ENCODE measurements at regions not wholly inside any gene's neighbourhood (a gene's known extent, or its start where the extent isn't known, plus 50 kb on each side); places are given as distances from the start of the nearest gene placed in this dataset.

DNA sequence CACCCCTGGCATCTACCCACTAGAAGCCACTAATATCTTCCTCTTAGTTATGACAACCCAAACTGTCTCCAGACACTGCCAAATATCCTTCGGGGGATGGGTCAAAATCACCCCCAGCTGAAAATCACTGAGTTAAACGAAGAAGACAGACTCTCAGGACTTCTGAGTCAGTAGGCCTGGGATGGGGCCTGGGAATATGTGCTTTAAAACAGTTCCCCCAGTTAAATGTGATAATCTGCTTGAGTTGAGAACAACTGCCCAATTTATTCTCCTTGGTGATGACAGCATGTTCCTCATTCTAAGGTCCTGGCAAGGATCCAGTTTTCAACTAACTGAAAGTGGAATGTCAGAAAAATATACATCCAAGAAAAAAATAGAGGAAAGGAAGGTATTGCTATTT lies 52.4 kb downstream of the CBLL2 start:
- H3K27me3 Mint-ChIP-seq, result peaks cover 7% of the 10 kb centered on the region

GRCh38 chrX:22329783-22330182 lies 57.1 kb downstream of the CBLL2 start:
- DNase-seq (ENCODE audit: low spot score in 2 of 2), result no peak
- no peak for ATAC-seq (ENCODE audit: low read depth)
- Mint-ChIP-seq H3K4me3 (no peak overlapping the region), H3K27ac (no peak overlapping the region), H3K4me1 (no peaks in the 10 kb centered on the region), H3K36me3 (no peaks in the 10 kb centered on the region), H3K9me3 (no peaks in the 10 kb centered on the region), H3K27me3 (peaks cover under 1% of the 10 kb centered on the region)

More for the DNA sequence above, 52.4 kb downstream of the CBLL2 start:
- no peaks in the 10 kb centered on the region for H3K9me3 Mint-ChIP-seq
- H3K4me1 Mint-ChIP-seq, result no peaks in the 10 kb centered on the region
- H3K36me3 Mint-ChIP-seq, result peaks cover 3% of the 10 kb centered on the region
- no peak for ATAC-seq (ENCODE audit: low read depth)
- no peak overlapping the region for H3K4me3 Mint-ChIP-seq
- DNase-seq (ENCODE audit: low spot score in 2 of 2), result no peak
- no peak overlapping the region for H3K27ac Mint-ChIP-seq

- Mint-ChIP-seq H3K4me1 (no peaks in the 10 kb centered on the region), H3K9me3 (peaks cover 2% of the 10 kb centered on the region), H3K36me3 (no peaks in the 10 kb centered on the region), H3K4me3 (no peak overlapping the region), H3K27me3 (peaks cover 4% of the 10 kb centered on the region), H3K27ac (no peak overlapping the region)
- ATAC-seq (ENCODE audit: low read depth) (no peak), DNase-seq (ENCODE audit: low spot score in 2 of 2) (no peak)
Observed at GRCh38 chrX:22338740-22339139, 66.0 kb downstream of the CBLL2 start.

DNA sequence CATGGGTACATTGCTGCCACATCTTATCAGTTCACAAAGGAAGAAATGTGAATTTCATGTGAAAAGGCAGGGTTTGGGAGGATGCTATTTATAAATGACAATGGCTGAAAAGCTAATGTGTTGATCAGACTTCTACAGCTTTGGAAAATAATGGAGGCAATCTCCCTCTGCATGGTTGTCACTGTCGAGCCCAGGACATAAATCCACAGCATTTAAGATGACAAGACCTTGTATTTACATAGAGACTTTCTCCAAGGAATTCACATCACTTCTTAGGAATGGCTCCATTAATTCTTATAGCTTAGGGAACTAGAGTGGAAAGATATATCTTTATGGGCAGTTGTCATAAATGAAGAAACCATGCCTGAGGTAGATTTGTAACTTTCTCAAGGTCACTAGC lies 66.7 kb downstream of the CBLL2 start:
- no peak overlapping the region for H3K27ac Mint-ChIP-seq
- peaks cover 4% of the 10 kb centered on the region for H3K27me3 Mint-ChIP-seq
- H3K4me3 Mint-ChIP-seq, result no peak overlapping the region
- no peaks in the 10 kb centered on the region for H3K36me3 Mint-ChIP-seq
- ATAC-seq (ENCODE audit: low read depth) (no peak), DNase-seq (ENCODE audit: low spot score in 2 of 2) (no peak)
- H3K9me3 Mint-ChIP-seq, result peaks cover 2% of the 10 kb centered on the region
- no peaks in the 10 kb centered on the region for H3K4me1 Mint-ChIP-seq

DNA sequence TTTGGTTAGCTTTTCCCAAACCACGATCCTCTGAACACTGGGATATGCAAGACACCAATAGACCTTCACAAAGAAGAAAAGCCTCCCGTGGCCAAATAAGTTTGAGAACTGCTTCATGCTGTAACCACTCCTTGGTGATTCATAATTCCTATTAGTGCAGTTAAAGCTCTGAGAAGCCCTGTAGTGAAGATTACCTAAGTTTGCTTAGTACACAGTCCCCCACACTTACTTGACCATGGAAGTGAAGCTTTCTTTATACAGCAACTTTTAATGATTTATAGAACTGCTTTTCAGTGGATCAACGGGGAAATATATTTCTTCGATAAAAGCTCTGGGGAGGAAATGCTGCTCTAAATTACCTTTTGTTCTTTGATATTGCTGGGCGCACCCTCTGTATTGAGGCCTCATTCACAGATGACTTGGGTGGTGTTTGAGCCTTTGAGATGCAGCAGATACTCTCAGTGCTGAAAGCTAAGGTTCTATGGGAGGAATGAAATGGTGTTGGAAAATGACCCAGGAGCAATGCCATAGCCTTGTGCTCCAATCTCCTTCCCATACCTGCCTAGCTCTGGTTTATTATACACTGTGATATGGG lies 67.4 kb downstream of the CBLL2 start:
- Mint-ChIP-seq H3K27me3 (peaks cover 2% of the 10 kb centered on the region), H3K27ac (no peak overlapping the region)

GRCh38 chrX:22343192-22343591 lies 70.5 kb downstream of the CBLL2 start:
- ATAC-seq (ENCODE audit: low read depth) (no peak), DNase-seq (ENCODE audit: low spot score in 2 of 2) (no peak)
- H3K27me3 Mint-ChIP-seq, result peaks cover 2% of the 10 kb centered on the region
- H3K4me1 Mint-ChIP-seq, result no peaks in the 10 kb centered on the region
- no peaks in the 10 kb centered on the region for H3K9me3 Mint-ChIP-seq
- H3K27ac Mint-ChIP-seq, result no peak overlapping the region
- no peak overlapping the region for H3K4me3 Mint-ChIP-seq
- H3K36me3 Mint-ChIP-seq, result no peaks in the 10 kb centered on the region

More for the DNA sequence above, 67.4 kb downstream of the CBLL2 start:
- DNase-seq (ENCODE audit: low spot score in 2 of 2), result no peak
- Mint-ChIP-seq H3K9me3 (peaks cover 2% of the 10 kb centered on the region), H3K4me3 (no peak overlapping the region), H3K36me3 (no peaks in the 10 kb centered on the region), H3K4me1 (no peaks in the 10 kb centered on the region)
- no peak for ATAC-seq (ENCODE audit: low read depth)

DNA sequence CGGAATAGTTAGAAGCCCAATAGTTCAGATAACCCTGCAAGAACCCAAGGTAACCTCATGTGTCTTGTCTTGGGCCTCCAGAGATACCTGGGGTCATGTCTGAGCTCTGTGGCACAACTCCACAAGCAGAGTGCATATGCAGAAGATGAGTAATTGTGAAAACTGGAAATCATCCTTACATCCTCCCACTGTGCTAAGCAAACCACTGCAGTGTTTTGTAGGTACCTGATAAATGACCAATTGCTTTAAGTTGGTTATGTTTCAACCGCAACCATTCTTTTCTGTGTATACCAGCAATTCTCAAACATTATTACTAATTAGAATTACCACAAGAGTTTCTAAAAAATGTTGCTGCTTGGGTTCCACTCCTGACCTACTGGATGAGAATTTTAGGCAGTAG lies 73.2 kb downstream of the CBLL2 start:
- H3K4me1 Mint-ChIP-seq, result no peaks in the 10 kb centered on the region
- DNase-seq (ENCODE audit: low spot score in 2 of 2) (no peak), ATAC-seq (ENCODE audit: low read depth) (no peak)
- no peaks in the 10 kb centered on the region for H3K27me3 Mint-ChIP-seq
- no peaks in the 10 kb centered on the region for H3K36me3 Mint-ChIP-seq
- H3K9me3 Mint-ChIP-seq, result no peaks in the 10 kb centered on the region
- no peak overlapping the region for H3K4me3 Mint-ChIP-seq
- no peak overlapping the region for H3K27ac Mint-ChIP-seq

GRCh38 chrX:22347491-22347890 lies 74.8 kb downstream of the CBLL2 start:
- ATAC-seq (ENCODE audit: low read depth) (no peak), DNase-seq (ENCODE audit: low spot score in 2 of 2) (no peak)
- no peak overlapping the region for H3K27ac Mint-ChIP-seq
- H3K36me3 Mint-ChIP-seq, result no peaks in the 10 kb centered on the region
- no peaks in the 10 kb centered on the region for H3K9me3 Mint-ChIP-seq
- no peaks in the 10 kb centered on the region for H3K4me1 Mint-ChIP-seq
- no peak overlapping the region for H3K4me3 Mint-ChIP-seq
- no peaks in the 10 kb centered on the region for H3K27me3 Mint-ChIP-seq

GRCh38 chrX:22349116-22349515 lies 76.4 kb downstream of the CBLL2 start:
- H3K27ac Mint-ChIP-seq, result no peak overlapping the region
- no peak for DNase-seq (ENCODE audit: low spot score in 2 of 2)
- H3K9me3 Mint-ChIP-seq, result no peaks in the 10 kb centered on the region
- H3K4me3 Mint-ChIP-seq, result no peak overlapping the region
- no peaks in the 10 kb centered on the region for H3K36me3 Mint-ChIP-seq
- no peaks in the 10 kb centered on the region for H3K4me1 Mint-ChIP-seq
- ATAC-seq (ENCODE audit: low read depth), result no peak
- H3K27me3 Mint-ChIP-seq, result no peaks in the 10 kb centered on the region

- H3K9me3 Mint-ChIP-seq, result no peaks in the 10 kb centered on the region
- H3K36me3 Mint-ChIP-seq, result no peaks in the 10 kb centered on the region
- DNase-seq (ENCODE audit: low spot score in 2 of 2), result no peak
- no peaks in the 10 kb centered on the region for H3K4me1 Mint-ChIP-seq
- no peaks in the 10 kb centered on the region for H3K27me3 Mint-ChIP-seq
- no peak overlapping the region for H3K27ac Mint-ChIP-seq
- no peak for ATAC-seq (ENCODE audit: low read depth)
- no peak overlapping the region for H3K4me3 Mint-ChIP-seq
Observed at GRCh38 chrX:22351076-22351475, 78.4 kb downstream of the CBLL2 start.

DNA sequence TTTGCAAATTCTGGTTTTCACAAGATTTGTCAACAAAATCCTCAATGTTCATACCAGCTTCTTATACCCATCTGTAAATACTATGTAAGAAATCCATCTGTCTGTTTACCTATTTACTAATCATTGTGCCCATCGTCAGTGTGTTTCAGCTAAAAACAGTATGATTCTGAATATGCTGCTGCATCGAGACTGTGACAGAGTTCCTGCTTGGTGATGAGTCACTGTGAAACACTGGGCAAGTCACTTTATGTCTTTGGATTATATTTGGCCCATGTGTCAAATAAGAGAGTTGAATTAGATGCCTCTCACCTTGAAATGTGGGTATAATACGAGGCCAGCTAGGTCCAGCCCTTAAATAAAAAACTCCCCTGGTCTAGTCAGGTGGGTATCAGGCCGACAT lies 79.3 kb downstream of the CBLL2 start:
- DNase-seq (ENCODE audit: low spot score in 2 of 2) (no peak), ATAC-seq (ENCODE audit: low read depth) (no peak)
- no peak overlapping the region for H3K4me3 Mint-ChIP-seq
- no peaks in the 10 kb centered on the region for H3K9me3 Mint-ChIP-seq
- no peak overlapping the region for H3K27ac Mint-ChIP-seq
- no peaks in the 10 kb centered on the region for H3K36me3 Mint-ChIP-seq
- H3K27me3 Mint-ChIP-seq, result no peaks in the 10 kb centered on the region
- no peaks in the 10 kb centered on the region for H3K4me1 Mint-ChIP-seq

- Mint-ChIP-seq H3K4me1 (peaks cover 2% of the 10 kb centered on the region), H3K27ac (no peak overlapping the region), H3K4me3 (no peak overlapping the region), H3K9me3 (no peaks in the 10 kb centered on the region), H3K27me3 (peaks cover 3% of the 10 kb centered on the region), H3K36me3 (no peaks in the 10 kb centered on the region)
- ATAC-seq (ENCODE audit: low read depth) (no peak), DNase-seq (ENCODE audit: low spot score in 2 of 2) (no peak)
Observed at GRCh38 chrX:22357621-22358020, 84.9 kb downstream of the CBLL2 start.

DNA sequence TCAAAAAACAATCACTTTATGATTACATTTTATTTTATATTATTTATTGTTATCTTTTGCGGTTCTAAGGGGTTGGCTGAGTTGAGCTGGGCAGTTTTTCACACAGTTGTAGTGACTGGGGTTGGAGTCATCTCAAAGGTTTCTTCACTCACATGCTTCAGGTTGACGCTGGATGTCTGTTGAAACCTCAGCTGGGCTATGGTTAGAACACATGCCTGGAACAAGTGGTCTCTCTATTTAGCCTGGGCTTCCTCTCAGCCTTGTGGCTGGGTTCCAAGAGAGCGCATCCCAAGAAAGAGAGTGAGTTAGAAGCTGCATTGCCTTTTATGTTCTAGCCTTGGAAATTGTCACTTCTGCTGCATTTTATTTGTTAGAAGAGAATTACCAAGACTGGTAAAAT lies 87.4 kb downstream of the CBLL2 start:
- ATAC-seq (ENCODE audit: low read depth) (no peak), DNase-seq (ENCODE audit: low spot score in 2 of 2) (no peak)
- no peak overlapping the region for H3K27ac Mint-ChIP-seq
- H3K36me3 Mint-ChIP-seq, result no peaks in the 10 kb centered on the region
- peaks cover 2% of the 10 kb centered on the region for H3K4me1 Mint-ChIP-seq
- H3K9me3 Mint-ChIP-seq, result no peaks in the 10 kb centered on the region
- H3K27me3 Mint-ChIP-seq, result peaks cover 3% of the 10 kb centered on the region
- H3K4me3 Mint-ChIP-seq, result no peak overlapping the region

GRCh38 chrX:22365460-22365859 lies 92.7 kb downstream of the CBLL2 start:
- Mint-ChIP-seq H3K4me3 (no peak overlapping the region), H3K9me3 (no peaks in the 10 kb centered on the region), H3K4me1 (peaks cover 2% of the 10 kb centered on the region), H3K27me3 (peaks cover 3% of the 10 kb centered on the region), H3K27ac (no peak overlapping the region), H3K36me3 (no peaks in the 10 kb centered on the region)
- ATAC-seq (ENCODE audit: low read depth) (no peak), DNase-seq (ENCODE audit: low spot score in 2 of 2) (no peak)

- DNase-seq (ENCODE audit: low spot score in 2 of 2), result no peak
- Mint-ChIP-seq H3K27me3 (no peaks in the 10 kb centered on the region), H3K9me3 (no peaks in the 10 kb centered on the region), H3K4me1 (no peaks in the 10 kb centered on the region), H3K4me3 (no peak overlapping the region), H3K27ac (no peak overlapping the region), H3K36me3 (no peaks in the 10 kb centered on the region)
- no peak for ATAC-seq (ENCODE audit: low read depth)
Observed at GRCh38 chrX:22366166-22366702, 93.5 kb downstream of the CBLL2 start.

All from memory B cell (primary cell).